Neural cell (in vitro differentiated cells): ENCODE measurements at regions not wholly inside any gene's neighbourhood (a gene's known extent, or its start where the extent isn't known, plus 50 kb on each side); places are given as distances from the start of the nearest gene placed in this dataset.

Experiments
- H2AFZ ChIP-seq: fragments of 200-600, 300-800 bp; sonication (generic), shearing (Covaris generic); 2 replicates; pipeline ENCODE4 v1.6.0; 2014; ENCODE audit warnings: low read depth, mild to moderate bottlenecking, antibody characterized with exemption, low read length, moderate library complexity
- H3F3A ChIP-seq: fragments of 200-600 bp; shearing (Covaris generic); 2 replicates; pipeline ENCODE4 v1.6.1; 2016; ENCODE audit warnings: mild to moderate bottlenecking, moderate library complexity, mixed read lengths, antibody characterized with exemption, low read length; ENCODE audit not compliant: insufficient read depth, poor library complexity, severe bottlenecking
- H3K27ac ChIP-seq: fragments of 200-600, 300-800 bp; sonication (generic), shearing (Covaris generic); 2 replicates; pipeline ENCODE4 v1.5.1; 2014; ENCODE audit warnings: mild to moderate bottlenecking, low read length, moderate library complexity
- H3K27me3 ChIP-seq: fragments of 300-800, 200-600 bp; sonication (generic), shearing (Covaris generic); 2 replicates; pipeline ENCODE4 v1.6.0; 2014; ENCODE audit warnings: mild to moderate bottlenecking, low read depth, low read length, moderate library complexity; ENCODE audit not compliant: insufficient read depth
- H3K36me3 ChIP-seq: fragments of 300-800, 200-600 bp; sonication (generic), shearing (Covaris generic); 2 replicates; pipeline ENCODE4 v1.5.1; 2014; ENCODE audit warnings: mild to moderate bottlenecking, antibody characterized with exemption, low read length, moderate library complexity; ENCODE audit not compliant: insufficient read depth
- H3K4me2 ChIP-seq: fragments of 300-800, 200-600 bp; sonication (generic), shearing (Covaris generic); 2 replicates; pipeline ENCODE4 v1.6.0; 2014; ENCODE audit warnings: mild to moderate bottlenecking, low read length
- H3K4me3 ChIP-seq: fragments of 300-800, 200-600 bp; sonication (generic), shearing (Covaris generic); 2 replicates; pipeline ENCODE4 v1.5.1; 2014; ENCODE audit warnings: mild to moderate bottlenecking, low read length, moderate library complexity
- H3K79me2 ChIP-seq: fragments of 200-600 bp; shearing (Covaris generic); replicated peaks from 2 replicates; pipeline ENCODE4 v1.6.0; 2014; ENCODE audit warnings: mild to moderate bottlenecking, low read length, moderate library complexity; ENCODE audit not compliant: insufficient read depth
- H3K9ac ChIP-seq: fragments of 300-800, 200-600 bp; sonication (generic), shearing (Covaris generic); 2 replicates; pipeline ENCODE4 v1.6.1; 2016; ENCODE audit warnings: mild to moderate bottlenecking, low read length, mixed read lengths
- H3K9me2 ChIP-seq: fragments of 200-600 bp; shearing (Covaris generic); 2 replicates; pipeline ENCODE4 v1.6.1; 2016; ENCODE audit warnings: mild to moderate bottlenecking, low read length, mixed read lengths; ENCODE audit not compliant: insufficient read depth
- H3K9me3 ChIP-seq: fragments of 200-600, 300-800 bp; sonication (generic), shearing (Covaris generic); 2 replicates; pipeline ENCODE4 v1.6.1; 2016; ENCODE audit warnings: mild to moderate bottlenecking, mixed run types, low read length, moderate library complexity, mixed read lengths
- H4K20me1 ChIP-seq: fragments of 200-600 bp; shearing (Covaris generic); 2 replicates; pipeline ENCODE4 v1.6.1; 2016; ENCODE audit warnings: mild to moderate bottlenecking, mixed run types; ENCODE audit not compliant: insufficient read depth
- EP300 ChIP-seq: fragments of 450-650 bp; conservative IDR thresholded peaks from 2 replicates; pipeline ENCODE4 v1.6.1; 2014; ENCODE audit warnings: antibody characterized with exemption, mild to moderate bottlenecking, moderate library complexity; ENCODE audit not compliant: poor library complexity, severe bottlenecking
- EZH2 ChIP-seq: fragments of 200-600, 300-800 bp; shearing (Covaris generic), sonication (generic); IDR thresholded peaks from 2 replicates; pipeline ENCODE4 v1.6.1; 2014; ENCODE audit warnings: antibody characterized with exemption, low read length, borderline replicate concordance, mild to moderate bottlenecking; ENCODE audit not compliant: insufficient read depth, poor library complexity, severe bottlenecking
- MXI1 ChIP-seq: fragments of 450-650 bp; conservative IDR thresholded peaks from 2 replicates; pipeline ENCODE4 v1.6.1; 2014; ENCODE audit warnings: antibody characterized with exemption, mild to moderate bottlenecking; ENCODE audit not compliant: poor library complexity, severe bottlenecking
- POLR2AphosphoS5 ChIP-seq: IDR thresholded peaks from 2 replicates; pipeline ENCODE4 v1.6.1; 2012
- RAD21 ChIP-seq: fragments of 450-650 bp; conservative IDR thresholded peaks from 2 replicates; pipeline ENCODE4 v1.6.1; 2014; ENCODE audit warnings: antibody characterized with exemption, mild to moderate bottlenecking, moderate library complexity
- SMC3 ChIP-seq: fragments of 450-650 bp; conservative IDR thresholded peaks from 2 replicates; pipeline ENCODE4 v1.6.1; 2014; ENCODE audit warnings: antibody characterized with exemption, mild to moderate bottlenecking, moderate library complexity; ENCODE audit not compliant: poor library complexity
- TAF1 ChIP-seq: IDR thresholded peaks from 2 replicates; pipeline ENCODE4 v1.6.1; 2012; ENCODE audit warnings: low read depth
- TF ChIP-seq, protein P1 (sequence below): fragments of 450-650 bp; IDR thresholded peaks from 2 replicates; pipeline ENCODE4 v1.5.1; 2014; ENCODE audit warnings: antibody characterized with exemption, mild to moderate bottlenecking, moderate library complexity; ENCODE audit not compliant: poor library complexity, severe bottlenecking
- TF ChIP-seq, protein P2 (sequence below): IDR thresholded peaks from 2 replicates; pipeline ENCODE4 v1.6.1; 2012; ENCODE audit warnings: borderline replicate concordance

DNA sequence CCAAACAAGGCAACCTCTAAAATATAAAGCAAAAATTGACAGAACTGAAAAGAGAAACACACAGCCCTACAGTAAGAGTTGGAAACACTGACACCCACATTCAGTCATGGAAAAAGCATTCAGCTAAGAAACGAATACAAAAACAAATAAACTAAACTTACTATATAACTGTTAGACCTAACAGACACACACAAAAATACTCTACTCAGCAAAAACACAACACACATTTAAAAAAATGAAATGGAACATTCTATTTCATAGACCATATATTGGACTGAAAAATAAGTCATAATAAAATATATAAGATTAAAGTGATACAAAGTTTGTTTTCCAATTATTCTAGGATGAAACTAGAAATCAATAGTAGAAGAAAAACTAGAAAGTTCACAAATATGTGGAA is 488.8 kb upstream of the POU3F4 start:
- Histone ChIP-seq H3K27ac (no peak overlapping the region), H3K4me3 (no peak overlapping the region), H3K9ac (no peak overlapping the region), H3K36me3 (no peaks in the 10 kb centered on the region), H4K20me1 (no peaks in the 10 kb centered on the region), H3K9me2 (no peaks in the 10 kb centered on the region), H3K9me3 (no peaks in the 10 kb centered on the region), H3K27me3 (no peaks in the 10 kb centered on the region), H3K79me2 (no peaks in the 10 kb centered on the region), H2AFZ (no peak overlapping the region), H3K4me2 (no peak overlapping the region), H3F3A (no peaks in the 10 kb centered on the region)
- TF ChIP-seq TAF1 (no peak), EZH2 (no peak), RAD21 (no peak), MXI1 (no peak), EP300 (no peak), SMC3 (no peak), POLR2AphosphoS5 (no peak)
- TF ChIP-seq, protein P1, sequence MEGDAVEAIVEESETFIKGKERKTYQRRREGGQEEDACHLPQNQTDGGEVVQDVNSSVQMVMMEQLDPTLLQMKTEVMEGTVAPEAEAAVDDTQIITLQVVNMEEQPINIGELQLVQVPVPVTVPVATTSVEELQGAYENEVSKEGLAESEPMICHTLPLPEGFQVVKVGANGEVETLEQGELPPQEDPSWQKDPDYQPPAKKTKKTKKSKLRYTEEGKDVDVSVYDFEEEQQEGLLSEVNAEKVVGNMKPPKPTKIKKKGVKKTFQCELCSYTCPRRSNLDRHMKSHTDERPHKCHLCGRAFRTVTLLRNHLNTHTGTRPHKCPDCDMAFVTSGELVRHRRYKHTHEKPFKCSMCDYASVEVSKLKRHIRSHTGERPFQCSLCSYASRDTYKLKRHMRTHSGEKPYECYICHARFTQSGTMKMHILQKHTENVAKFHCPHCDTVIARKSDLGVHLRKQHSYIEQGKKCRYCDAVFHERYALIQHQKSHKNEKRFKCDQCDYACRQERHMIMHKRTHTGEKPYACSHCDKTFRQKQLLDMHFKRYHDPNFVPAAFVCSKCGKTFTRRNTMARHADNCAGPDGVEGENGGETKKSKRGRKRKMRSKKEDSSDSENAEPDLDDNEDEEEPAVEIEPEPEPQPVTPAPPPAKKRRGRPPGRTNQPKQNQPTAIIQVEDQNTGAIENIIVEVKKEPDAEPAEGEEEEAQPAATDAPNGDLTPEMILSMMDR, result no peak
- TF ChIP-seq, protein P2, sequence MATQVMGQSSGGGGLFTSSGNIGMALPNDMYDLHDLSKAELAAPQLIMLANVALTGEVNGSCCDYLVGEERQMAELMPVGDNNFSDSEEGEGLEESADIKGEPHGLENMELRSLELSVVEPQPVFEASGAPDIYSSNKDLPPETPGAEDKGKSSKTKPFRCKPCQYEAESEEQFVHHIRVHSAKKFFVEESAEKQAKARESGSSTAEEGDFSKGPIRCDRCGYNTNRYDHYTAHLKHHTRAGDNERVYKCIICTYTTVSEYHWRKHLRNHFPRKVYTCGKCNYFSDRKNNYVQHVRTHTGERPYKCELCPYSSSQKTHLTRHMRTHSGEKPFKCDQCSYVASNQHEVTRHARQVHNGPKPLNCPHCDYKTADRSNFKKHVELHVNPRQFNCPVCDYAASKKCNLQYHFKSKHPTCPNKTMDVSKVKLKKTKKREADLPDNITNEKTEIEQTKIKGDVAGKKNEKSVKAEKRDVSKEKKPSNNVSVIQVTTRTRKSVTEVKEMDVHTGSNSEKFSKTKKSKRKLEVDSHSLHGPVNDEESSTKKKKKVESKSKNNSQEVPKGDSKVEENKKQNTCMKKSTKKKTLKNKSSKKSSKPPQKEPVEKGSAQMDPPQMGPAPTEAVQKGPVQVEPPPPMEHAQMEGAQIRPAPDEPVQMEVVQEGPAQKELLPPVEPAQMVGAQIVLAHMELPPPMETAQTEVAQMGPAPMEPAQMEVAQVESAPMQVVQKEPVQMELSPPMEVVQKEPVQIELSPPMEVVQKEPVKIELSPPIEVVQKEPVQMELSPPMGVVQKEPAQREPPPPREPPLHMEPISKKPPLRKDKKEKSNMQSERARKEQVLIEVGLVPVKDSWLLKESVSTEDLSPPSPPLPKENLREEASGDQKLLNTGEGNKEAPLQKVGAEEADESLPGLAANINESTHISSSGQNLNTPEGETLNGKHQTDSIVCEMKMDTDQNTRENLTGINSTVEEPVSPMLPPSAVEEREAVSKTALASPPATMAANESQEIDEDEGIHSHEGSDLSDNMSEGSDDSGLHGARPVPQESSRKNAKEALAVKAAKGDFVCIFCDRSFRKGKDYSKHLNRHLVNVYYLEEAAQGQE, result no peak

DNA sequence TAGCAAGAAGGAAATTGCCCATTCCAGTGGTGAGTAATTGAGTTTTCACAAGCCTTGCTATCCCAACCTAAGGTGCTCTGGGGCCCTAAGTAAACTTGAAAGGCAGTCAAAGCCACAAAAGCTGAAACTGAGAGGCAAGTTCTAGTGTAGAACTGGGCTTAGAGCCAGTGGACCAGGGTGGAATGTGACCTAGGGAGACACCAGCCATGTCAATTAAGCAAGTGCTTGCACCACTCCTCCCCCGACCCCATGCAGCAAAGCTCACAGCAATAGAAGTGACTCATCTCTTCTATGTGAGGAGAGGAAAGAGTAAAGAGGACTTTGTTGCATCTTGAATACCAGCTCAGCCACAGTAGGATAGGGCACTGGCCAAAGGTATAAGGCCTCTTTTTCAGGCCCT is 486.1 kb upstream of the POU3F4 start:
- Histone ChIP-seq H3K4me3 (no peak overlapping the region), H3F3A (no peaks in the 10 kb centered on the region), H3K9me3 (no peaks in the 10 kb centered on the region), H3K4me2 (no peak overlapping the region), H3K27ac (no peak overlapping the region), H3K36me3 (no peaks in the 10 kb centered on the region), H4K20me1 (no peaks in the 10 kb centered on the region), H3K27me3 (no peaks in the 10 kb centered on the region), H3K9me2 (no peaks in the 10 kb centered on the region), H3K79me2 (no peaks in the 10 kb centered on the region), H3K9ac (no peak overlapping the region), H2AFZ (no peak overlapping the region)
- no peak for TF ChIP-seq TAF1
